GM19025 (cell line): ENCODE measurements at regions not wholly inside any gene's neighbourhood (a gene's known extent, or its start where the extent isn't known, plus 50 kb on each side); places are given as distances from the start of the nearest gene placed in this dataset.

Experiments
- ATAC-seq: cut with Tn5 transposase; IDR thresholded peaks from one replicate; pipeline ENCODE4 v1.9.1; 2021; ENCODE audit warnings: mild to moderate bottlenecking, low read depth, moderate library complexity; ENCODE audit not compliant: unreplicated experiment

GRCh38 chr5:133831491-133832224, 136.8 kb downstream of the C5orf15 start:
- no peak for ATAC-seq

GRCh38 chr5:133830911-133831310, 137.5 kb downstream of the C5orf15 start:
- ATAC-seq, result no peak

- ATAC-seq, result no peak
Measured at GRCh38 chr5:133830281-133830680, 138.1 kb downstream of the C5orf15 start.

DNA sequence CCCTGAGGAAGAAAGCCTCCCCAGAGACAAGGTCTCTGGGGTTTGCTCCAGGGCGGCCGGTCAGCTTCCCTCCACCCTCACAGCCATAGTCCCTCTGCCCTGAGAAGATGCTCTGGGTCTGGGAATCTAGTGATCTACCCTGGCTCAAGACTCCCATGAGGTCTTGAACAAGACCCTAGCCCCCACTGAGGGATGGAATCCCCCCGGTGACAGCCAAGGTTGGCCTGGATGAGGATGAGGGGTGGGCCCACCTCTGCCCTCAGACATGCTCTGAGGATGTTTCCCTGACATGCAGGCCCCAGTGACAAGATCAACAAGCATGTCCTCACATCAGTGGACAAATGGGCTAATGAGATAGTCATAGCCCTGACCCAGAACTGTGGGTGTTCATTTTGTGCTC, 138.6 kb downstream of the C5orf15 start:
- no peak for ATAC-seq

DNA sequence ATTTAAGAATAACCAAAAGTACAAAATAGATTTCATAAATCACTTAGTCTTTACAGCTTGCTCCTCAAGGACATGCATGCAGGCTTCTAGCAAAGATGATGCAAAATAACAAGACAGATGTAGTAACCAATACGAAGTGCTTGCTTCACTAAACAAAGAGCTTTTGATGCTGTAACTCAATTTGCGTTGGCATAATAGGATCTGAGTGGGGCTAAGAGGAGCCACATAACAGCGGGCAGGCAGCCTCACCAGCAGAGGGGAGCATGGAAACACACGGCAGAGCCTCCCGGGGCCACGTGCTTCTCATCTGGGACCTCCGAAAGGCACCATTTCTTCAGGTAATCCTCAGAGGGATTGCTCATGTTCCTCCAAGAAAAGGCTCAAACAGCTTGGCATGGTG, 139.7 kb downstream of the C5orf15 start:
- ATAC-seq, result no peak

- no peak for ATAC-seq
Measured at GRCh38 chr5:133827830-133828229, 140.6 kb downstream of the C5orf15 start.

- ATAC-seq, result no peak
Measured at GRCh38 chr5:133827011-133827410, 141.4 kb downstream of the C5orf15 start.

- ATAC-seq, result peak; percentile 40
Measured at GRCh38 chr5:133825631-133826289, 142.7 kb downstream of the C5orf15 start.

DNA sequence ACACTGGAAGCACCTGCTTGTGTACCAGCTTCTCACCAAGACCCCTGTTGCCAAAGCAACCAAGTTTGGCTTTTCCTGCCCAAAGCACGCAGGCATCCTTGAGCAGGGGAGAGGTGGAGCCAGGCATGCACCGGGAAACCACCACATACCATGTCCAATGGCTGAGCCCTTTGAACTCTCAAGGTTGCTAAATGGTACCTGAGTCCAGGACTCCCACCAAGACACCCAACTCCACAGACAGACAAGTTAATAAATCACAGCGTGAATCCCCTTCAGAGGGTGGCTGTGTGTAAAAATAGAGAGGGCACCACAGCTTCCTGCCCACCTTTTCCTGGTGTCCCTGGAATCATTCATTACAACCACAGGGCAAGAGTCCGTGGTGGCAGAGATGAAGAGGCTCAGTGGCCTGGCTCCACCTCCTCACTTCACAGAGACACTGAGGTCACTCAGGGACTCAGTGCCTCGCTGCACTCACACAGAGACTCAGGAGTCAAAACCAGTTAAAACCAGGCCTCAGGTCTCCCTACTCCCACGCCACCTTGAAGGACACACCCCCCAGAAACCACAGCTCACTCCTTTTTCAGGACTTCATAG, 143.7 kb downstream of the C5orf15 start:
- peak; percentile 60 for ATAC-seq

- no peak for ATAC-seq
Measured at GRCh38 chr5:133821889-133822288, 146.5 kb downstream of the C5orf15 start.

DNA sequence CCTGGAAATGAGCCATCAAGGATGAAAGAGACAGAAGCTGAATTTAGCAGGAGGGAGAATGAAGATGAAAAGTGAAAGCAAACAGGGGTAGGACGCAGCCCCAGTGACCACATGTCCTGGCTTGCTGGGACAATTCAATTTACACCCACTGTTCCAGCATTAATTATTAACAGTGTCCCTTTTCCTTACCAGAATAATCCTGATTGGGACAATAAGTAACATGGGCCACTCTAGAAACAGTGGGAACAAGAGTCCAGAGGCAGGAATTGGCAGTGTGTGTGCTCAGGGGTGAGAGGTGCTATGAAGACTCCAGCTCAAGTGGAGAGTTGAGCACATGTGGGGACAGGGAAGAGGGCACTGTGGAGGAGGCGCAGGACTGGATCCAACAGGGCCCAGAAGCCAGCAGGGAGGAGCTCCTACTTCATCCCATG, 147.1 kb downstream of the C5orf15 start:
- ATAC-seq, result no peak

DNA sequence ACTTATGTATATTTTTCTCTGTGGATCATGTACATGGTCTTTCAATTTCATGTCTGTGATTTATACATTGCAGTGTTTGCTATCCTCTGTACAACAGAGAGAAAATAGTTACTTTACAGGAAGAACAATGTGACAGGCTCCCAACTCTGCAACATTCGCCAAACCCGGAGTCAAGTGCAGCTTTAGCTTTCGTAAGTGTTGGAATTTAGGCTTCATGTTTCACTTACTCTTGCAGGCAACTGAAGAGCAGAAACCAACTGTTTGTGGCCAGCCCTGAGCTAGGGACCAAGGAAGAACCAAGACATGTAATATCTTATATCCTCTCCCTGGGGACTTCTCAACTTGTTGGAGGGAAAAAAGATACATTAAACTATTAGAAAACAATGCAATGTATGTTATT, 147.9 kb downstream of the C5orf15 start:
- ATAC-seq, result no peak

DNA sequence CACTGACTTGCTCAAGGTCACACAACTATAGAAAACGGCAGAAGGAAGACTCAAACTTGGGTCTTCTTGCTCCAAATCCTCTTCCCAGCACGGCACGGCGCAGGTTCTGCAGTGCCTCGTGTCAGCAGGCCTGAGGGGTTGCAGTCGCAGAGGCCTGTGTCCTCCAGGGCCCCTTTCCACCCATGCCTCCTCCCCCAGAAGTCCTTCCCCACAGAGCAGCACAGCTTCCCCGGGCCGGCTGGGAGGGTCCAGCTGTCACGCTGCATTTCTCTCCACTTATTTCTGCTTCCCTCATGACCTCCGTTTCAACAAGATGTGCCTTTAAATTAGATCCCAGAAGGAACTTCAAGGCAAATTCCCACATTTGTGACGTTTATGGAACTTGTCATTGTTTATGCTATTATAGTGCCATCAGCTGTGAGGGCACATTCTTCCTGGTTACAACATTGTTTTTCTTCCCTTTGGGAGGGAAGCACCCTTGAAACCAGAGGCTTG, 148.4 kb downstream of the C5orf15 start:
- ATAC-seq, result no peak

- ATAC-seq, result no peak
Measured at GRCh38 chr5:133818869-133819600, 149.4 kb downstream of the C5orf15 start.

- ATAC-seq, result no peak
Measured at GRCh38 chr5:133818031-133818431, 150.4 kb downstream of the C5orf15 start.

- no peak for ATAC-seq
Measured at GRCh38 chr5:133817456-133817855, 151.0 kb downstream of the C5orf15 start.

DNA sequence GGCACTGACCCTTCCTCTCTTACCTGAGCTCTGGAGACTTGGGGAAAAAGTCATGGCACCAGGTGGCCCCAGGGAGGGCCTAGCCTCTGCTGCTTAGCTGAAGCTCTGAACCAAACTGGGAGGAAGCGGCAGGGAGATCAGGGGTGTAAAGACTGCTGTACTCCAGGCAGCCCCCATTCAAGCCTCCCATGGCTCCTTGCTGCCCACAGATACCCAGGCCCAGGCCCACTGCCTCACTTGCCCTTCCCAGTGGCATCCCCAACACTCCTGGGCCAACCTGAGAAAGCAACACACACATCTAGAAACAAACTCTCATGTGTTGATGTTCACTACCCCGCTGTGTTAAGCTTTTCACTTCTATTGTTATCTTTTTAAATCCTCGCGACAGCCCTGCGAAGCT, 151.6 kb downstream of the C5orf15 start:
- ATAC-seq, result no peak

DNA sequence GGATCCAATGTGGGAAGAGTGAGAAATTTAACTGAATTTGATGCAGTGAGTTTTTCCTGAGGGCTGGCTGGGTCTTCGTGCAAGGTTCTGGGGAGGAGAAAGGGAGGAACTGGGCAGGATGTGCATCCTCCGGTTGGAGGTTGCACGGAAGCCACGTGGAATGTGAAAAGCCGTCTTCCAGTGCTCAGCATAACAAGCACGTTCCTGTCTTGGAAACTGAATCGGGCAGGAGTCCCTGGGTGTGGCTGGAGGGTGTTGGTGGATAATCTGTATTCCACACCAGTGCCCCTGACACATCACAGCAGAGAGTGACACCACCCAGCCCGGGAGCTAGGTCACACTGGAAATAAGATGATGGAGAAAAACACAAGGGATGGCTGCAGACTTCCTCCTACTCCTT, 154.3 kb downstream of the C5orf15 start:
- no peak for ATAC-seq

DNA sequence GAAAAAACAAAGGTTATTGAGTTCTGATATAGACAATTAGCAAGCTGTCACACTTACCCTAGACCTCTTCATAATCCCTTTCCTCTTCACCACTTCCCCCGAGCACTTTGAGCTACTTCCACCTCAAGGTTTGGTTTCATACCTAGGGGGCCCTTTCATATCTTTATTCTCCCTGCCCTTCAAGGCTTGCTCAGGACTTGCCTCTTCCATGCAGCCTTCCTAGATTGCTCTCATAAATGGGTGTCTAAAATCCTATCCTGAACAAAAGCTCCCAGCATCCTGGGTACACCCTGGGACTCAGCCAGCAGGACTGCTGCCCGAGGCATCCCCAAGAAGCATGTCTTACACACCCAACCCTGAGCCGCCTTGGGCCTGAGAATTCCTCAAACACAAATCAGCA, 157.3 kb downstream of the C5orf15 start:
- no peak for ATAC-seq

- ATAC-seq, result no peak
Measured at GRCh38 chr5:133809801-133810200, 158.6 kb downstream of the C5orf15 start.

DNA sequence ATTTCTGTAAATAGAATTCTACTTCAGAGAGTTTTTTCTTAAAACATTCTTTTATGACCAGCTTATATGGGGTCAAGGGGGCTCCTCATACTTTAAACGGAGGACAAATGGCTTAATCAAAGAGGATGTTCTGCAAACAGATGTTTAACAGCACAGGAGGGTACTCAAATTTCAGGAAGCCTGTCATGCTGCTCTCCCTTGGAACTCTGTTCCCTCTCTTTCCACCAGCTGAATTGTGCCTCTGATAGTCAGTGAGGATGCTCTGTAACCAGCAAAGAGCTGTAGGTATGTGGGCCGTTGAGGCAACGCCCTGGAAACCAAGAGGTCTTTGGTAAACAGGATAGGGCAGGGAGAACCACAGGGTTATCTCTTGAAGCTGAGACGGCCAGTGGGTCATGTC, 161.1 kb downstream of the C5orf15 start:
- ATAC-seq, result no peak
